Stomach (tissue), 8 donors: ENCODE measurements at regions not wholly inside any gene's neighbourhood (a gene's known extent, or its start where the extent isn't known, plus 50 kb on each side); places are given as distances from the start of the nearest gene placed in this dataset.

Experiments
- DNase-seq, 2 donors: peaks; one replicate each; pipeline versions ENCODE4 v3.0.0 to v3.0.0-alpha.2; 2013 to 2019
- H3K27ac ChIP-seq, 5 donors: fragments of 200-600 bp in 4 of 5; sonication (generic) in 4 of 5; one replicate each; pipeline ENCODE4 v1.5.1; 2013 to 2019; ENCODE audit warnings: mild to moderate bottlenecking in 1 of 5, moderate library complexity in 1 of 5
- H3K27me3 ChIP-seq, 3 donors: fragments of 200-600 bp; sonication (generic); one replicate each; pipeline ENCODE4 v1.5.1; 2017 to 2019; ENCODE audit warnings: mixed run types in 1 of 3
- H3K36me3 ChIP-seq, 4 donors: fragments of 200-600 bp; sonication (generic); 1 replicate in 3 of 4; 2 replicates in 1 of 4; pipeline ENCODE4 v1.5.1; 2016 to 2019
- H3K4me1 ChIP-seq, 4 donors: fragments of 200-600 bp; sonication (generic); one replicate each; pipeline ENCODE4 v1.5.1; 2016 to 2019
- H3K4me3 ChIP-seq, 4 donors: fragments of 200-600 bp; sonication (generic) in 3 of 4; one replicate each; pipeline ENCODE4 v1.5.1; 2016 to 2019; ENCODE audit warnings: mild to moderate bottlenecking in 1 of 4
- H3K9me3 ChIP-seq, 4 donors: fragments of 200-600 bp; sonication (generic); one replicate each; pipeline ENCODE4 v1.5.1; 2016 to 2019
- CTCF ChIP-seq, 7 experiments: fragments of 450-650 bp in 4 of 7; fragments of 200-600 bp in 3 of 7; sonication (generic) in 3 of 7; IDR thresholded peaks; one replicate each; pipeline ENCODE4 v1.5.1; 2016 to 2019; ENCODE audit warnings: antibody characterized with exemption in 7 of 7, control low read depth in 2 of 7, mild to moderate bottlenecking in 1 of 7
- EP300 ChIP-seq: sonication (generic); formaldehyde crosslinking; IDR thresholded peaks from one replicate; pipeline ENCODE4 v1.6.1; 2017; ENCODE audit warnings: antibody characterized with exemption
- POLR2A ChIP-seq, 4 donors: fragments of 450-650 bp; IDR thresholded peaks; one replicate each; pipeline ENCODE4 v1.6.1; 2016; ENCODE audit warnings: antibody characterized with exemption in 4 of 4, control low read depth in 2 of 4, mild to moderate bottlenecking in 1 of 4, moderate library complexity in 1 of 4
- POLR2AphosphoS5 ChIP-seq, 3 donors: sonication (generic); formaldehyde crosslinking; IDR thresholded peaks; one replicate each; pipeline ENCODE4 v1.6.1; 2016; ENCODE audit warnings: antibody characterized with exemption in 3 of 3
- WGBS, 5 donors: extraction: QIAGEN DNeasy Blood & Tissue Kit in 3 of 5; methylation state at CpG; one replicate each; pipeline versions ENCODE4 v1.1.5 to v1.1.7; 2013 to 2018; 5-methylcytosine and 5-hydroxymethylcytosine counted together
- intact Hi-C: fragments of 100-400 bp; cut with DNase I; formaldehyde crosslinking; loops from one replicate; pipeline ENCODE4 v1.15.1; 2023; ENCODE audit warnings: low total_unique reads
- donor health status: healthy with polysubstance abuse.
- donor health status: Bipolar disorder and iron deficiency.
- donor health status: healthy.

GRCh38 chr19:28483197-28483596 is 729.8 kb downstream of the UQCRFS1 start:
- TF ChIP-seq CTCF (IDR thresholded peaks at IDR 0.05) (no peak), EP300 (no peak), POLR2A (IDR thresholded peaks at IDR 0.05) (no peak), POLR2AphosphoS5 (IDR thresholded peaks at IDR 0.05) (no peak)
- H3K4me3 ChIP-seq: no peak overlapping the region
- peaks cover 0 to 6% (median 0%) of the 10 kb centered on the region in 4 donors for H3K4me1 ChIP-seq
- WGBS, 5 donors: 63 to 95% (median 76%) methylated on average over 3 of the region's 3 CpGs
- intact Hi-C loops: no loop called here
- H3K27ac ChIP-seq: no peak overlapping the region
- H3K27me3 ChIP-seq: no peaks in the 10 kb centered on the region
- DNase-seq: no peak
- H3K36me3 ChIP-seq: no peaks in the 10 kb centered on the region
- peaks cover 0 to 6% (median 0%) of the 10 kb centered on the region in 4 donors for H3K9me3 ChIP-seq

GRCh38 chr19:28482221-28482620 is 730.7 kb downstream of the UQCRFS1 start:
- H3K27me3 ChIP-seq: no peaks in the 10 kb centered on the region
- TF ChIP-seq POLR2A (IDR thresholded peaks at IDR 0.05): no peak
- no peak for TF ChIP-seq EP300
- TF ChIP-seq POLR2AphosphoS5 (IDR thresholded peaks at IDR 0.05): no peak
- no peak for TF ChIP-seq CTCF (IDR thresholded peaks at IDR 0.05)
- DNase-seq: no peak
- no peaks in the 10 kb centered on the region for H3K36me3 ChIP-seq
- 66 to 82% (median 75%) methylated on average over 3 of the region's 3 CpGs for WGBS, 5 donors
- H3K27ac ChIP-seq: no peak overlapping the region
- H3K4me1 ChIP-seq: peaks cover 0 to 6% (median 0%) of the 10 kb centered on the region in 4 donors
- H3K4me3 ChIP-seq: no peak overlapping the region
- intact Hi-C loops: no loop called here
- H3K9me3 ChIP-seq: peaks cover 0 to 6% (median 0%) of the 10 kb centered on the region in 4 donors

- Histone ChIP-seq H3K36me3 (no peaks in the 10 kb centered on the region), H3K4me3 (no peak overlapping the region), H3K27me3 (no peaks in the 10 kb centered on the region), H3K4me1 (peaks cover 0 to 6% (median 0%) of the 10 kb centered on the region in 4 donors), H3K9me3 (peaks cover 0 to 6% (median 0%) of the 10 kb centered on the region in 4 donors), H3K27ac (no peak overlapping the region)
- no peak for DNase-seq
- TF ChIP-seq EP300 (no peak), POLR2A (IDR thresholded peaks at IDR 0.05) (no peak), POLR2AphosphoS5 (IDR thresholded peaks at IDR 0.05) (no peak), CTCF (IDR thresholded peaks at IDR 0.05) (no peak)
- intact Hi-C loops: no loop called here
- WGBS, 5 donors: 59 to 92% (median 84%) methylated on average over 1 of the region's 1 CpG
These were observed 731.3 kb downstream of the UQCRFS1 start for GRCh38 chr19:28481674-28482073.

GRCh38 chr19:28475525-28475924 is 737.4 kb downstream of the UQCRFS1 start:
- no peak for DNase-seq

More at GRCh38 chr19:28475525-28475924, 737.4 kb downstream of the UQCRFS1 start:
- TF ChIP-seq POLR2A (IDR thresholded peaks at IDR 0.05) (no peak), EP300 (no peak), CTCF (IDR thresholded peaks at IDR 0.05) (no peak), POLR2AphosphoS5 (IDR thresholded peaks at IDR 0.05) (no peak)
- Histone ChIP-seq H3K27me3 (no peaks in the 10 kb centered on the region), H3K4me3 (no peak overlapping the region), H3K36me3 (no peaks in the 10 kb centered on the region), H3K4me1 (no peaks in the 10 kb centered on the region), H3K27ac (no peak overlapping the region), H3K9me3 (peaks cover 0 to 6% (median 0%) of the 10 kb centered on the region in 4 donors)
- intact Hi-C loops: loop anchor here (10.0 kb wide), 1 partner anchor 239 kb away; no protein-coding TSS in a partner anchor
- 57 to 65% (median 59%) methylated on average over 5 of the region's 5 CpGs for WGBS, 5 donors
